Nephron (organoid): ENCODE measurements at regions not wholly inside any gene's neighbourhood (a gene's known extent, or its start where the extent isn't known, plus 50 kb on each side); places are given as distances from the start of the nearest gene placed in this dataset.

Source experiments
- H3K27ac Mint-ChIP-seq, 3 experiments: 2 replicates each; pipeline ENCODE4 v1.8.0; 2020; ENCODE audit warnings: mixed read lengths in 3 of 3, mild to moderate bottlenecking in 2 of 3, moderate library complexity in 1 of 3
- H3K27me3 Mint-ChIP-seq: 2 replicates; pipeline ENCODE4 v1.8.0; 2021; ENCODE audit warnings: low read depth, mild to moderate bottlenecking, moderate library complexity, mixed read lengths
- H3K36me3 Mint-ChIP-seq: 2 replicates; pipeline ENCODE4 v1.8.0; 2020; ENCODE audit warnings: low read depth, mixed read lengths
- H3K4me1 Mint-ChIP-seq: 2 replicates; pipeline ENCODE4 v1.8.0; 2020; ENCODE audit warnings: mixed read lengths
- H3K4me3 Mint-ChIP-seq, 3 experiments: 2 replicates each; pipeline ENCODE4 v1.8.0; 2020; ENCODE audit warnings: mild to moderate bottlenecking in 3 of 3, mixed read lengths in 3 of 3, moderate library complexity in 2 of 3
- H3K9me3 Mint-ChIP-seq: 2 replicates; pipeline ENCODE4 v1.8.0; 2020; ENCODE audit warnings: mixed read lengths
- TF ChIP-seq, protein P1 (sequence below), 3 experiments: fragments of 200-600 bp; sonication (generic); IDR thresholded peaks; one replicate each; pipeline ENCODE4 v1.5.0; 2021; ENCODE audit warnings: antibody characterized with exemption in 3 of 3; ENCODE audit not compliant: unreplicated experiment in 3 of 3

- Mint-ChIP-seq H3K27ac (no peak overlapping the region), H3K9me3 (no peaks in the 10 kb centered on the region), H3K4me3 (no peak overlapping the region), H3K27me3 (no peaks in the 10 kb centered on the region), H3K36me3 (no peaks in the 10 kb centered on the region), H3K4me1 (peaks cover 39% of the 10 kb centered on the region)
- TF ChIP-seq, protein P1, sequence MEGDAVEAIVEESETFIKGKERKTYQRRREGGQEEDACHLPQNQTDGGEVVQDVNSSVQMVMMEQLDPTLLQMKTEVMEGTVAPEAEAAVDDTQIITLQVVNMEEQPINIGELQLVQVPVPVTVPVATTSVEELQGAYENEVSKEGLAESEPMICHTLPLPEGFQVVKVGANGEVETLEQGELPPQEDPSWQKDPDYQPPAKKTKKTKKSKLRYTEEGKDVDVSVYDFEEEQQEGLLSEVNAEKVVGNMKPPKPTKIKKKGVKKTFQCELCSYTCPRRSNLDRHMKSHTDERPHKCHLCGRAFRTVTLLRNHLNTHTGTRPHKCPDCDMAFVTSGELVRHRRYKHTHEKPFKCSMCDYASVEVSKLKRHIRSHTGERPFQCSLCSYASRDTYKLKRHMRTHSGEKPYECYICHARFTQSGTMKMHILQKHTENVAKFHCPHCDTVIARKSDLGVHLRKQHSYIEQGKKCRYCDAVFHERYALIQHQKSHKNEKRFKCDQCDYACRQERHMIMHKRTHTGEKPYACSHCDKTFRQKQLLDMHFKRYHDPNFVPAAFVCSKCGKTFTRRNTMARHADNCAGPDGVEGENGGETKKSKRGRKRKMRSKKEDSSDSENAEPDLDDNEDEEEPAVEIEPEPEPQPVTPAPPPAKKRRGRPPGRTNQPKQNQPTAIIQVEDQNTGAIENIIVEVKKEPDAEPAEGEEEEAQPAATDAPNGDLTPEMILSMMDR (IDR thresholded peaks at IDR 0.05; ENCODE audit: unreplicated experiment in 3 of 3), result no peak
These were observed 183.4 kb upstream of the NFIA start for GRCh38 chr1:60898987-60899386.

- H3K36me3 Mint-ChIP-seq, result no peaks in the 10 kb centered on the region
- TF ChIP-seq, protein P1 (IDR thresholded peaks at IDR 0.05; ENCODE audit: unreplicated experiment in 3 of 3), result no peak
- H3K27ac Mint-ChIP-seq, result no peak overlapping the region
- no peaks in the 10 kb centered on the region for H3K27me3 Mint-ChIP-seq
- H3K9me3 Mint-ChIP-seq, result no peaks in the 10 kb centered on the region
- peaks cover 40% of the 10 kb centered on the region for H3K4me1 Mint-ChIP-seq
- H3K4me3 Mint-ChIP-seq, result no peak overlapping the region
These were observed 183.9 kb upstream of the NFIA start for GRCh38 chr1:60898413-60898812.

- H3K36me3 Mint-ChIP-seq, result no peaks in the 10 kb centered on the region
- H3K4me3 Mint-ChIP-seq, result peak overlapping the region in 1 of 3 experiments; percentile 4
- H3K4me1 Mint-ChIP-seq, result peaks cover 45% of the 10 kb centered on the region
- peak overlapping the region in 2 of 3 experiments; percentile 33 to 59 for H3K27ac Mint-ChIP-seq
- H3K27me3 Mint-ChIP-seq, result peaks cover 4% of the 10 kb centered on the region
- H3K9me3 Mint-ChIP-seq, result no peaks in the 10 kb centered on the region
- TF ChIP-seq, protein P1 (IDR thresholded peaks at IDR 0.05; ENCODE audit: unreplicated experiment in 3 of 3), result no peak
These were observed 185.5 kb upstream of the NFIA start for GRCh38 chr1:60896701-60897363.

GRCh38 chr1:60895701-60896100, 186.7 kb upstream of the NFIA start:
- Mint-ChIP-seq H3K27me3 (peaks cover 4% of the 10 kb centered on the region), H3K4me1 (peaks cover 55% of the 10 kb centered on the region), H3K36me3 (no peaks in the 10 kb centered on the region), H3K27ac (peak overlapping the region in 2 of 3 experiments; percentile 53 to 76), H3K4me3 (peak overlapping the region in 1 of 3 experiments; percentile 59), H3K9me3 (no peaks in the 10 kb centered on the region)
- TF ChIP-seq, protein P1 (IDR thresholded peaks at IDR 0.05; ENCODE audit: unreplicated experiment in 3 of 3), result no peak

DNA sequence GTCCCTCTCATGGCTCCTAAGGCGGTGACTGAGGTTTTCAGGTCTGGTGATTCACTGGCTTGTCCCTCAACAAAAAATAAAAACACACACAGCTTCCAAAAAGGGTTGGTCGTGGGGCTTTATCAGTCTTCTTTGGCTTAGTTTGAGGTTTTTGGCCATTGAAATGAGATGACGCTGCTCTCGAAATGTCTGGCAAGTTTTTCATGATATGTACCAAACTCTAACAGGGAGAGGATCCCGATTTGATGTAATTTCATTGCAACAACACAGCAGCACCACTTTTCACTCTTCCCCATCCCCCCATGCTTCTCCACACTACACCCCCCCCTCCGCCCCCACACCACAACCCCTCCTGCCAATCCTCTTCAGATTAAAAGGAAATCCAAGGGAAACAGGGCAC, 187.1 kb upstream of the NFIA start:
- Mint-ChIP-seq H3K27ac (peak overlapping the region in 2 of 3 experiments; percentile 21 to 76), H3K36me3 (no peaks in the 10 kb centered on the region), H3K4me1 (peaks cover 56% of the 10 kb centered on the region), H3K9me3 (no peaks in the 10 kb centered on the region), H3K4me3 (no peak overlapping the region), H3K27me3 (peaks cover 4% of the 10 kb centered on the region)
- TF ChIP-seq, protein P1 (IDR thresholded peaks at IDR 0.05; ENCODE audit: unreplicated experiment in 3 of 3), result no peak

DNA sequence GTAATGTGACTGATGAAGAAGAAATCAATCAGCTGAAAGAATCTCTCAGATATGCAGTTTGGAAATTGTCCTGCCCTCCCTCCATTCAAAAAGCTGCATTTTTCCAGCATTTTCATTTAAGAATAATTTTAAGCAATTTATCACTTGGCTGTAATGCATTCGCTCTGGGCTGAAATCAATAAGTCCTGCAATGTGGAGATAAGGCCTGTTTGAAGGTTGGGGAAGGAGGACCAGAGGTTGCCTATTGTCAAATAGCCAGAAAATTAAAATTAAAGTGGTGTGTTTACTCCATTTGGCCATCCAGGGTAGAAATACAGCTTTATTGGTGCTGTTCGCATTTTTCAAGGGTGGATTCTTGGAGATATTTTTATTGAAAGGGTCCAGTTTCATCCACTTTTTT, 187.6 kb upstream of the NFIA start:
- H3K4me3 Mint-ChIP-seq, result no peak overlapping the region
- H3K4me1 Mint-ChIP-seq, result peaks cover 56% of the 10 kb centered on the region
- no peaks in the 10 kb centered on the region for H3K9me3 Mint-ChIP-seq
- H3K36me3 Mint-ChIP-seq, result no peaks in the 10 kb centered on the region
- H3K27ac Mint-ChIP-seq, result peak overlapping the region in 1 of 3 experiments; percentile 76
- TF ChIP-seq, protein P1 (IDR thresholded peaks at IDR 0.05; ENCODE audit: unreplicated experiment in 3 of 3), result no peak
- peaks cover 4% of the 10 kb centered on the region for H3K27me3 Mint-ChIP-seq
